ENCODE measurements at regions not wholly inside any gene's neighbourhood (a gene's known extent, or its start where the extent isn't known, plus 50 kb on each side); places are given as distances from the start of the nearest gene placed in this dataset.
"Not testable (repeated sequence)": the region's sequence is repeated elsewhere in the genome, so short reads cannot be mapped to it uniquely, and the experiment has no call there.

DNA sequence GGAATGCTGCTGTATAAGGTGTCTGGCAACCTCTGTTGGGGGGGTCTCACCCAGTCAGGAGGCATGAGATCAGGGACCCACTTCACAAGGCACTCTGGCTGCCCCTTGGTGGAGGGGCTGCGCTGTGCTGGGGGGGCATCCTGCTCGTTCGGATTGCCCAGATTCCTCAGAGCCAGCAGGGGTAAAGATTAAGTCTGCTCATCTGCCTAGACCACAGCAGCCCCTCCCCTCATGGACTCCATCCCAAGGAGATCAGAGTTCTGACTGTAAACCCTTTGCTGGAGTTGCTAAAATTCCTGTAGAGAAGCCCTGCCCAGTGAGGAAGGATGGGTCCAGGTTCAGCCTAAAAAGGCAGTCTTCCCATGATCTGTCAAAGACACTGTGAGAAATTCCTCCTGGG is 262.0 kb upstream of the C9orf72 start:
- H3K4me3 ChIP-seq, result no peak overlapping the region
- no peak for DNase-seq (ENCODE audit: extremely low spot score)
- H3K27ac ChIP-seq (replicated peaks in 1 of 4), result no peak overlapping the region
- intact Hi-C loops (cut with DNase I), result no loop called here
- WGBS, result 70% methylated on average over 3 of the region's 3 CpGs
- H3K9me3 ChIP-seq, result no peaks in the 10 kb centered on the region
- H3K4me1 ChIP-seq, result no peaks in the 10 kb centered on the region
- TF ChIP-seq, protein P1, sequence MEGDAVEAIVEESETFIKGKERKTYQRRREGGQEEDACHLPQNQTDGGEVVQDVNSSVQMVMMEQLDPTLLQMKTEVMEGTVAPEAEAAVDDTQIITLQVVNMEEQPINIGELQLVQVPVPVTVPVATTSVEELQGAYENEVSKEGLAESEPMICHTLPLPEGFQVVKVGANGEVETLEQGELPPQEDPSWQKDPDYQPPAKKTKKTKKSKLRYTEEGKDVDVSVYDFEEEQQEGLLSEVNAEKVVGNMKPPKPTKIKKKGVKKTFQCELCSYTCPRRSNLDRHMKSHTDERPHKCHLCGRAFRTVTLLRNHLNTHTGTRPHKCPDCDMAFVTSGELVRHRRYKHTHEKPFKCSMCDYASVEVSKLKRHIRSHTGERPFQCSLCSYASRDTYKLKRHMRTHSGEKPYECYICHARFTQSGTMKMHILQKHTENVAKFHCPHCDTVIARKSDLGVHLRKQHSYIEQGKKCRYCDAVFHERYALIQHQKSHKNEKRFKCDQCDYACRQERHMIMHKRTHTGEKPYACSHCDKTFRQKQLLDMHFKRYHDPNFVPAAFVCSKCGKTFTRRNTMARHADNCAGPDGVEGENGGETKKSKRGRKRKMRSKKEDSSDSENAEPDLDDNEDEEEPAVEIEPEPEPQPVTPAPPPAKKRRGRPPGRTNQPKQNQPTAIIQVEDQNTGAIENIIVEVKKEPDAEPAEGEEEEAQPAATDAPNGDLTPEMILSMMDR (IDR thresholded peaks at IDR 0.05), result no peak
- TF ChIP-seq POLR2AphosphoS5 (IDR thresholded peaks at IDR 0.05), result no peak
- TF ChIP-seq POLR2A (IDR thresholded peaks at IDR 0.05; ENCODE audit: low read depth), result no peak
- no peak for TF ChIP-seq EP300 (IDR thresholded peaks at IDR 0.05)
- H3K36me3 ChIP-seq, result no peaks in the 10 kb centered on the region
- no peaks in the 10 kb centered on the region for H3K27me3 ChIP-seq

DNA sequence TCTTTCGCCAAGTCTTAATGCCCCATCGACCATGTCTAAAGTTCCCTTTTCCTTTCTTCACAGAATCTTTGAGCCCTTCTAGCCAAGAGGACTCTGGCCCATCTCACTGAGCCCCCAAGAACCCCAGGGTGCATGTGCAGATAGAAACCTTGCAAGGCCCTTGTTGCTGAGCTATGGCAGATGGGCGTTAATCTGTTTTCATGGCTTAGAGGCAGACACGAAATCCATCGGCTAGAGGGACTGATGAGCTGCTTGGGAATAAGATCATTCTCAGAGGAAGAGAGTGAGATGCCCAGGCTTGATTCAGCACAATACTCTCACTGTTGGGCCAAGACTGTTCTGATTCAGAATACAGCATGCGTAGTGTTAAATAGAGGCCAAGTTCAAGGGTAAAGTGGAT is 262.5 kb upstream of the C9orf72 start:
- no peaks in the 10 kb centered on the region for H3K36me3 ChIP-seq
- no peaks in the 10 kb centered on the region for H3K4me1 ChIP-seq
- H3K9me3 ChIP-seq, result no peaks in the 10 kb centered on the region
- no peak overlapping the region for H3K27ac ChIP-seq (replicated peaks in 1 of 4)
- H3K27me3 ChIP-seq, result no peaks in the 10 kb centered on the region
- TF ChIP-seq POLR2A (IDR thresholded peaks at IDR 0.05; ENCODE audit: low read depth) (no peak), EP300 (IDR thresholded peaks at IDR 0.05) (no peak), POLR2AphosphoS5 (IDR thresholded peaks at IDR 0.05) (no peak)
- TF ChIP-seq, protein P1 (IDR thresholded peaks at IDR 0.05), result no peak
- intact Hi-C loops (cut with DNase I), result no loop called here
- WGBS, result 89% methylated on average over 6 of the region's 6 CpGs
- DNase-seq (ENCODE audit: extremely low spot score), result no peak
- no peak overlapping the region for H3K4me3 ChIP-seq

DNA sequence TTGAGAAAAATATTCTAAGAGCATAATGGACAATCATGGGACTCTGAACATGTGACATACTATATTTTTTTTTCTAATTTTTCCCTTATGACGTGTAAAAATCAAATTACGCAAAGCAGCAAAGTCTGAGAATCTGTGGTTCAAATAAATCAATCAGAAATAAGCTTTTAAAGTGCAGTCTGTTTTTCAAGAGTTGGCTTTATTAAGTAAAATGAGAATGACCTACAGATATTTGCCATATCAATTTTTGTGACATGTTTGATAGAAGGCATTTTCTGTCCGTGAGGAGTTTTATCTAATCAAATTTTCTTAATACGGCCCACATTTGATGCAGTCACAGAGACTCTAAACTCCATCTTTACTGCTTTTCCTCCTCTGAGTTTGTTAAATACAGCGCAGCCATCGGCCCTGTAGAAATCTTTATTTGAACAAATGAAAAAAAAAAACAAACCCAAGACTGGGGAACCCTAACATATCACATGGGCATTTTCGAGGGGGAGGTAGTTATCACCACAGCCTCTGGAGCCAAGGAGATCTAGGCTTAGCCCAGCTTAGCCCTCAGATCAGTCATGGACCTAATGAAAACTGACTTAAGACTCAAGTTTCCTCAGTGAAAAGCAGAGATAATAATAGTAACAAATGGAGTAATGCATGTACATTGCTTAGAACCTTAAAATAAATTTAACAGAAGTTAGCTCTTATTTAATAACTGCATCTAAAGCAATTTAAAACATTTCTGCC is 263.6 kb upstream of the C9orf72 start:
- Histone ChIP-seq H3K9me3 (no peaks in the 10 kb centered on the region), H3K36me3 (no peaks in the 10 kb centered on the region), H3K4me1 (no peaks in the 10 kb centered on the region), H3K27ac (replicated peaks in 1 of 4) (no peak overlapping the region), H3K4me3 (no peak overlapping the region), H3K27me3 (no peaks in the 10 kb centered on the region)
- TF ChIP-seq POLR2AphosphoS5 (IDR thresholded peaks at IDR 0.05) (no peak), POLR2A (IDR thresholded peaks at IDR 0.05; ENCODE audit: low read depth) (no peak), EP300 (IDR thresholded peaks at IDR 0.05) (no peak)
- TF ChIP-seq, protein P1 (IDR thresholded peaks at IDR 0.05), result no peak
- DNase-seq (ENCODE audit: extremely low spot score), result no peak
- intact Hi-C loops (cut with DNase I), result no loop called here
- WGBS, result 79% methylated on average over 7 of the region's 7 CpGs

DNA sequence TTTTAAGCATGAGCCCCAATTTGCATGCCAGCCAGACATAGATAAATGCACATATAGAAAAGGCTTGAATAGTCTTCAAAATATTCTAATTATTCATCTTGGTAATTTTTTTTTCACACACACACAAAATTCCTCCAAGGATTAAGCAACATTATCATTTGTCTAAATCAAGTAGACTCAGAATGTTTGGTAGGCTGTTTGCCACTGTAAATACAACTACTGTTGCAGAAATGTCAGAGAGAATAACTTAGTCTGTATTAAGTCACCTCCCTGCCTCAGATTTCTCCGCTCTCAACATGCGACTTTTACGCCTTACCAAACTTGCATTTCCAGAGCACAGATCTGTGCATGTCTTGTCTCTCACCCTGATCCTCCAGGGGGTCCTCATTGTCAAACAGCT is 265.6 kb upstream of the C9orf72 start:
- WGBS, result 95% methylated on average over 3 of the region's 3 CpGs

DNA sequence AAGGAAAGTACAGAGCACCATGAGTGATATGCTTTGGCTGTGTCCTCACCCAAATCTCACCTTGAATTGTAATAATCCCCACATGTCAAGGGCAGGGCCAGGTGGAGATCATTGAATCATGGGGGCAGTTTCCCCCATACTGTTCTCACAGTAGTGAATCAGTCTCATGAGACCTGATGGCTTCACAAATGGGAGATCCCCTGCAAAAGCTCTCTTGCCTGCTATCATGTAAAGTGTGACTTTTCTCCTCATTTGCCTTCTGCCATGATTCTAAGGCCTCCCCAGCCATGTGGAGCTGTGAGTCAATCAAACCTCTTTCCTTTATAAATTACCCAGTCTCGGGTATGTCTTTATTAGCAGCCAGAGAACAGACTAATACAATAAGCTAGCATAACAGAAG is 266.5 kb upstream of the C9orf72 start:
- H3K4me3 ChIP-seq; H3K27ac ChIP-seq (replicated peaks in 1 of 4); H3K9me3 ChIP-seq; DNase-seq (ENCODE audit: extremely low spot score); H3K36me3 ChIP-seq; H3K27me3 ChIP-seq; H3K4me1 ChIP-seq: not testable (repeated sequence)
- 88% methylated on average over 1 of the region's 1 CpG for WGBS
- intact Hi-C loops (cut with DNase I), result loop anchor here (5.0 kb wide), 1 partner anchor 47 kb away; no protein-coding TSS in a partner anchor

More for the DNA sequence above, 265.6 kb upstream of the C9orf72 start:
- Histone ChIP-seq H3K27ac (replicated peaks in 1 of 4) (no peak overlapping the region), H3K9me3 (no peaks in the 10 kb centered on the region), H3K36me3 (no peaks in the 10 kb centered on the region), H3K4me1 (no peaks in the 10 kb centered on the region), H3K27me3 (no peaks in the 10 kb centered on the region), H3K4me3 (no peak overlapping the region)
- DNase-seq (ENCODE audit: extremely low spot score), result no peak
- TF ChIP-seq POLR2AphosphoS5 (IDR thresholded peaks at IDR 0.05) (no peak), EP300 (IDR thresholded peaks at IDR 0.05) (no peak), POLR2A (IDR thresholded peaks at IDR 0.05; ENCODE audit: low read depth) (no peak)
- TF ChIP-seq, protein P1 (IDR thresholded peaks at IDR 0.05), result no peak
- intact Hi-C loops (cut with DNase I), result no loop called here

All from esophagus muscularis mucosa (tissue), 4 donors.